ENCODE measurements at regions not wholly inside any gene's neighbourhood (a gene's known extent, or its start where the extent isn't known, plus 50 kb on each side); places are given as distances from the start of the nearest gene placed in this dataset.

- no peak for DNase-seq (ENCODE audit: low spot score)
Measured at GRCh38 chr11:38009932-38010331, 1411.9 kb upstream of the RAG2 start.

GRCh38 chr11:38006466-38006865 is 1408.4 kb upstream of the RAG2 start:
- in situ Hi-C loops (cut with MboI; ENCODE audit: low sequenced_read_pairs, unreplicated experiment), result no loop called here
- DNase-seq (ENCODE audit: low spot score), result no peak
- no peak for TF ChIP-seq CTCF (IDR thresholded peaks at IDR 0.05; ENCODE audit: borderline replicate concordance, control extremely low read depth, extremely low read depth, insufficient read depth, missing control alignments)

More at GRCh38 chr11:38009932-38010331, 1411.9 kb upstream of the RAG2 start:
- in situ Hi-C loops (cut with MboI; ENCODE audit: low sequenced_read_pairs, unreplicated experiment), result no loop called here
- no peak for TF ChIP-seq CTCF (IDR thresholded peaks at IDR 0.05; ENCODE audit: borderline replicate concordance, control extremely low read depth, extremely low read depth, insufficient read depth, missing control alignments)

GRCh38 chr11:38005597-38005996 is 1407.6 kb upstream of the RAG2 start:
- no peak for TF ChIP-seq CTCF (IDR thresholded peaks at IDR 0.05; ENCODE audit: borderline replicate concordance, control extremely low read depth, extremely low read depth, insufficient read depth, missing control alignments)
- no peak for DNase-seq (ENCODE audit: low spot score)
- in situ Hi-C loops (cut with MboI; ENCODE audit: low sequenced_read_pairs, unreplicated experiment), result no loop called here

GRCh38 chr11:37999171-37999570 is 1401.1 kb upstream of the RAG2 start:
- in situ Hi-C loops (cut with MboI; ENCODE audit: low sequenced_read_pairs, unreplicated experiment), result no loop called here
- TF ChIP-seq CTCF (IDR thresholded peaks at IDR 0.05; ENCODE audit: borderline replicate concordance, control extremely low read depth, extremely low read depth, insufficient read depth, missing control alignments), result no peak
- no peak for DNase-seq (ENCODE audit: low spot score)

GRCh38 chr11:37995886-37996285 is 1397.8 kb upstream of the RAG2 start:
- no peak for TF ChIP-seq CTCF (IDR thresholded peaks at IDR 0.05; ENCODE audit: borderline replicate concordance, control extremely low read depth, extremely low read depth, insufficient read depth, missing control alignments)
- no peak for DNase-seq (ENCODE audit: low spot score)
- in situ Hi-C loops (cut with MboI; ENCODE audit: low sequenced_read_pairs, unreplicated experiment), result no loop called here

- DNase-seq (ENCODE audit: low spot score), result no peak
- in situ Hi-C loops (cut with MboI; ENCODE audit: low sequenced_read_pairs, unreplicated experiment), result no loop called here
- no peak for TF ChIP-seq CTCF (IDR thresholded peaks at IDR 0.05; ENCODE audit: borderline replicate concordance, control extremely low read depth, extremely low read depth, insufficient read depth, missing control alignments)
Measured at GRCh38 chr11:37988031-37988430, 1390.0 kb upstream of the RAG2 start.

GRCh38 chr11:37984991-37985390 is 1387.0 kb upstream of the RAG2 start:
- no peak for DNase-seq (ENCODE audit: low spot score)
- no peak for TF ChIP-seq CTCF (IDR thresholded peaks at IDR 0.05; ENCODE audit: borderline replicate concordance, control extremely low read depth, extremely low read depth, insufficient read depth, missing control alignments)
- in situ Hi-C loops (cut with MboI; ENCODE audit: low sequenced_read_pairs, unreplicated experiment), result no loop called here

Data from GM13976 (cell line).